SK-N-SH treated with all-trans-retinoic acid at 6 μM for 48 hours (cell line): ENCODE measurements at regions not wholly inside any gene's neighbourhood (a gene's known extent, or its start where the extent isn't known, plus 50 kb on each side); places are given as distances from the start of the nearest gene placed in this dataset.

ENCODE experiments used
- ARNTL ChIP-seq: fragments of 450-650 bp; formaldehyde crosslinking; IDR thresholded peaks from 2 replicates; pipeline ENCODE4 v1.5.0; 2020; ENCODE audit warnings: low read depth, mild to moderate bottlenecking, moderate library complexity, borderline replicate concordance
- CREB5 ChIP-seq: fragments of 250-450 bp; sonication (Bioruptor Pico); IDR thresholded peaks from 2 replicates; pipeline ENCODE4 v1.5.1; 2020; ENCODE audit warnings: low read depth, mild to moderate bottlenecking, moderate library complexity
- CSDC2 ChIP-seq: fragments of 250-450 bp; sonication (Bioruptor Pico); IDR thresholded peaks from 2 replicates; pipeline ENCODE4 v1.5.0; 2020; ENCODE audit warnings: mild to moderate bottlenecking, moderate library complexity
- CSRNP3 ChIP-seq: fragments of 250-450 bp; sonication (Bioruptor Pico); IDR thresholded peaks from 2 replicates; pipeline ENCODE4 v1.5.1; 2021; ENCODE audit warnings: mild to moderate bottlenecking, moderate library complexity
- ESRRG ChIP-seq: fragments of 250-450 bp; sonication (Bioruptor Pico); IDR thresholded peaks from 2 replicates; pipeline ENCODE4 v1.6.1; 2021; ENCODE audit warnings: mild to moderate bottlenecking
- GLIS3 ChIP-seq: fragments of 250-450 bp; sonication (Bioruptor Pico); IDR thresholded peaks from 2 replicates; pipeline ENCODE4 v1.5.0; 2020; ENCODE audit warnings: mild to moderate bottlenecking, moderate library complexity
- ISL1 ChIP-seq: fragments of 250-450 bp; sonication (Bioruptor Pico); IDR thresholded peaks from 2 replicates; pipeline ENCODE4 v2.1.2; 2022; ENCODE audit warnings: mild to moderate bottlenecking, moderate library complexity
- OSR1 ChIP-seq: fragments of 250-450 bp; sonication (Bioruptor Pico); IDR thresholded peaks from 2 replicates; pipeline ENCODE4 v1.8.0; 2022; ENCODE audit warnings: moderate library complexity, mild to moderate bottlenecking, inconsistent platforms
- PPARA ChIP-seq: fragments of 250-450 bp; sonication (Bioruptor Pico); IDR thresholded peaks from 2 replicates; pipeline ENCODE4 v1.5.0; 2020; ENCODE audit warnings: mild to moderate bottlenecking, borderline replicate concordance
- RARB ChIP-seq: fragments of 250-450 bp; sonication (Bioruptor Pico); IDR thresholded peaks from 2 replicates; pipeline ENCODE4 v1.8.0; 2021; ENCODE audit warnings: mild to moderate bottlenecking, moderate library complexity
- TCF4 ChIP-seq: fragments of 250-450 bp; sonication (Bioruptor Pico); IDR thresholded peaks from 2 replicates; pipeline ENCODE4 v1.8.0; 2021; ENCODE audit warnings: mild to moderate bottlenecking, moderate library complexity, borderline replicate concordance
- TSHZ2 ChIP-seq: fragments of 250-450 bp; sonication (Bioruptor Pico); IDR thresholded peaks from 2 replicates; pipeline ENCODE4 v1.5.0; 2020; ENCODE audit warnings: mild to moderate bottlenecking, moderate library complexity
- ZFP3 ChIP-seq: fragments of 250-450 bp; sonication (Bioruptor Pico); IDR thresholded peaks from 2 replicates; pipeline ENCODE4 v1.5.0; 2020; ENCODE audit warnings: mild to moderate bottlenecking, moderate library complexity
- ZNF565 ChIP-seq: fragments of 450-650 bp; formaldehyde crosslinking; conservative IDR thresholded peaks from 2 replicates; pipeline ENCODE4 v1.5.0; 2020; ENCODE audit warnings: low read depth, mild to moderate bottlenecking, moderate library complexity

GRCh38 chr11:92838759-92839310 is 130.6 kb upstream of the MTNR1B start:
- TF ChIP-seq CSDC2 (CRISPR knock-in tag) (no peak), ISL1 (CRISPR knock-in tag) (no peak), CREB5 (CRISPR knock-in tag) (no peak), ESRRG (no peak), GLIS3 (CRISPR knock-in tag) (no peak), ZNF565 (no peak), RARB (no peak), TSHZ2 (no peak), OSR1 (CRISPR knock-in tag) (no peak), ZFP3 (CRISPR knock-in tag) (no peak), PPARA (no peak), TCF4 (CRISPR knock-in tag) (no peak), ARNTL (no peak), CSRNP3 (CRISPR knock-in tag) (no peak)
